Calu3 (cell line): ENCODE measurements at regions not wholly inside any gene's neighbourhood (a gene's known extent, or its start where the extent isn't known, plus 50 kb on each side); places are given as distances from the start of the nearest gene placed in this dataset.

ENCODE experiments used
- BruUV-seq: library from RNA; stranded (reverse); fragments of 400-500 nt; replicated peaks from 2 replicates; lab custom pipeline; 2021; lab: Mats Ljungman, UMichigan
- CTCF ChIA-PET: fragments of 300-600 bp; sonication (Branson Sonifier 250); formaldehyde crosslinking; loops from one replicate; lab custom pipeline; 2022; ENCODE audit warnings: antibody characterized with exemption; lab: Charles Lee
- DNase-seq: peaks from one replicate; pipeline ENCODE4 v3.0.0; 2022
- H3K27ac Mint-ChIP-seq: one replicate; pipeline ENCODE4 v1.8.0; 2022; ENCODE audit warnings: mixed read lengths; ENCODE audit not compliant: unreplicated experiment
- H3K27me3 Mint-ChIP-seq: one replicate; pipeline ENCODE4 v1.8.0; 2022; ENCODE audit warnings: mixed read lengths; ENCODE audit not compliant: unreplicated experiment
- H3K36me3 Mint-ChIP-seq: one replicate; pipeline ENCODE4 v1.8.0; 2022; ENCODE audit warnings: mild to moderate bottlenecking, moderate library complexity, mixed read lengths; ENCODE audit not compliant: insufficient read depth, unreplicated experiment
- H3K4me1 Mint-ChIP-seq: one replicate; pipeline ENCODE4 v1.8.0; 2022; ENCODE audit warnings: mild to moderate bottlenecking, low read depth, mixed read lengths; ENCODE audit not compliant: unreplicated experiment
- H3K4me3 Mint-ChIP-seq: one replicate; pipeline ENCODE4 v1.8.0; 2022; ENCODE audit warnings: mild to moderate bottlenecking, low read depth, moderate library complexity, mixed read lengths; ENCODE audit not compliant: unreplicated experiment
- H3K9me3 Mint-ChIP-seq: one replicate; pipeline ENCODE4 v1.8.0; 2022; ENCODE audit warnings: low read depth, mixed read lengths; ENCODE audit not compliant: unreplicated experiment
- intact Hi-C: fragments of 100-400 bp; cut with micrococcal nuclease; formaldehyde crosslinking; loops from one replicate; pipeline ENCODE4 v1.10.0; 2022; ENCODE audit not compliant: unreplicated experiment
- TF ChIP-seq, protein P1 (sequence below): fragments of 200-600 bp; IDR thresholded peaks from one replicate; pipeline ENCODE4 v1.8.0; 2022; ENCODE audit warnings: antibody characterized with exemption; ENCODE audit not compliant: unreplicated experiment

DNA sequence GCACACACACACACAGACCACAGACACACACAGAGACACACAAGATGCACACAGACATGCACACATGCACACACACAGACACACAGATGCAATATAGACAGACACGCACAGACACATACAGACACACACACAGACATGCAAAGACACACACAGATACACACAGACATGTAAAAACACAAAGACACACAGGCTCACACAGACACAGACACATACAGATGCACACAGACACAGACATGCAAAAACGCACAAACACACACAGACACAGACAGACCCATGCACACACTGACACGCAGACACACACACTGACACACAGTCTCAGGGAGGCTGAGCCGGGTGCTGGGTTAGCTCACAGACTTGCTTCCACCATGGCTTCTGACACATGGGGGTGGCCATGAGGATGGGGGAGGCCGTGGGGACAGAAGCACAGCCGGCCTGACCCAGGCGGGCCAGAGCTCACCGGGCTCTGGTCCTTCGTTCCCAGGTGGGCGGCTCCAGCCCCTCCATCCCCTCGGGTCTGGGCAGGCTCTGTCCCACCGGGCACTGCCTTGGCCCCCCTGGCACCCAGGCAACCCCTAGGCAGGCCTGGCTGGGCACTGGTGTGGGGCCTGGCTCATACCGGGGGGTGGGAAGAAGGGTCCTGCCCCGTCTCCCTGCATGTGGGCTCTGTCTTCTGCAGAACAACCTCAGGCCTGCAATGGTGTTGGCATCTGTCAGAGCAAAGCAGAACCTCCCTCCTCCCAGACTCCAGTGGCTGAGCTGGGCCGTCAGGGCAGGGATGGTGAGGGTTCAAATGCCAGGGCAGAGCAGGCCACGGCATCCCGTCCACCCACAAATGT is 1489.5 kb downstream of the BRD1 start:
- H3K36me3 Mint-ChIP-seq: no peaks in the 10 kb centered on the region
- H3K27ac Mint-ChIP-seq: no peak overlapping the region
- no TSS peak for BruUV-seq
- H3K9me3 Mint-ChIP-seq: peaks cover 16% of the 10 kb centered on the region
- CTCF ChIA-PET: no interaction called here
- intact Hi-C loops: no loop called here
- H3K4me3 Mint-ChIP-seq: no peak overlapping the region
- H3K27me3 Mint-ChIP-seq: no peaks in the 10 kb centered on the region
- DNase-seq: no peak
- TF ChIP-seq, protein P1, sequence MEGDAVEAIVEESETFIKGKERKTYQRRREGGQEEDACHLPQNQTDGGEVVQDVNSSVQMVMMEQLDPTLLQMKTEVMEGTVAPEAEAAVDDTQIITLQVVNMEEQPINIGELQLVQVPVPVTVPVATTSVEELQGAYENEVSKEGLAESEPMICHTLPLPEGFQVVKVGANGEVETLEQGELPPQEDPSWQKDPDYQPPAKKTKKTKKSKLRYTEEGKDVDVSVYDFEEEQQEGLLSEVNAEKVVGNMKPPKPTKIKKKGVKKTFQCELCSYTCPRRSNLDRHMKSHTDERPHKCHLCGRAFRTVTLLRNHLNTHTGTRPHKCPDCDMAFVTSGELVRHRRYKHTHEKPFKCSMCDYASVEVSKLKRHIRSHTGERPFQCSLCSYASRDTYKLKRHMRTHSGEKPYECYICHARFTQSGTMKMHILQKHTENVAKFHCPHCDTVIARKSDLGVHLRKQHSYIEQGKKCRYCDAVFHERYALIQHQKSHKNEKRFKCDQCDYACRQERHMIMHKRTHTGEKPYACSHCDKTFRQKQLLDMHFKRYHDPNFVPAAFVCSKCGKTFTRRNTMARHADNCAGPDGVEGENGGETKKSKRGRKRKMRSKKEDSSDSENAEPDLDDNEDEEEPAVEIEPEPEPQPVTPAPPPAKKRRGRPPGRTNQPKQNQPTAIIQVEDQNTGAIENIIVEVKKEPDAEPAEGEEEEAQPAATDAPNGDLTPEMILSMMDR: no peak
- no peaks in the 10 kb centered on the region for H3K4me1 Mint-ChIP-seq

DNA sequence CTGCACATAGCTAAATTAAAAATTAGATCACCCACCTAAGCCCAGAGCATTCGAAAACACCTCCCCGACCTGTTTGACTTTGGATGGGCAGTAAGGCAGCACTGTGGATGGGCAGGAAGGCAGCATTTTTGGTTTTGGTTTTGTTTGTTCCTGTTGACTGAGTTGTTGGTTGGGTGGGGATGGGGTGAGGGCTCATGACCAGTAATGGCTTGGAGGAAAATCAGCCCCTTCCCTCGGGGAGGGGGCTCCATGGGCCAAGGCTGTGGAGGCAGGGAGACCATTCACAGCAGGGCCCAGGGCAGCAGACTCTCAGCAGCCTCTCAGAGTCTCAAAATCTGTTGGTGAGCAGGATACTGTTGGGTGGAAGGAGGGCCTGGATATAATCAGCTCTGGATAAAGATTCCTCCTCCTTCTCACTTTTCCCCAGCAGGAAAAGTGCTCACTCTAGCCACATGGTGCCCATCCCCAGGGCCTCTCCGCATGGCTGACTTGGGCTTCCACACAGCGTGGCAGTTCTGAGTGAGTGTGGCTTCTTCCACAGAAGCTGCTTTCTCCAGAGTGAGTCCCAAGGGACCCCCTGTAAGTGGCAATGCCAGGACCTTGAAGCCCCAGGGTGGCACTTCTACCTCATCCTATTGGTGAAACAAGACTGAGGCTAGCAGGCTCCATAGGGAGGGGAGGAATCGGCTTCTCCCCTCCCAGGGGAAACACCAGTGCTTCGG is 1491.2 kb downstream of the BRD1 start:
- intact Hi-C loops: no loop called here
- no peaks in the 10 kb centered on the region for H3K36me3 Mint-ChIP-seq
- TF ChIP-seq, protein P1: no peak
- CTCF ChIA-PET: no interaction called here
- H3K4me1 Mint-ChIP-seq: no peaks in the 10 kb centered on the region
- peaks cover 22% of the 10 kb centered on the region for H3K9me3 Mint-ChIP-seq
- BruUV-seq: no TSS peak
- H3K4me3 Mint-ChIP-seq: no peak overlapping the region
- no peaks in the 10 kb centered on the region for H3K27me3 Mint-ChIP-seq
- no peak for DNase-seq
- no peak overlapping the region for H3K27ac Mint-ChIP-seq

DNA sequence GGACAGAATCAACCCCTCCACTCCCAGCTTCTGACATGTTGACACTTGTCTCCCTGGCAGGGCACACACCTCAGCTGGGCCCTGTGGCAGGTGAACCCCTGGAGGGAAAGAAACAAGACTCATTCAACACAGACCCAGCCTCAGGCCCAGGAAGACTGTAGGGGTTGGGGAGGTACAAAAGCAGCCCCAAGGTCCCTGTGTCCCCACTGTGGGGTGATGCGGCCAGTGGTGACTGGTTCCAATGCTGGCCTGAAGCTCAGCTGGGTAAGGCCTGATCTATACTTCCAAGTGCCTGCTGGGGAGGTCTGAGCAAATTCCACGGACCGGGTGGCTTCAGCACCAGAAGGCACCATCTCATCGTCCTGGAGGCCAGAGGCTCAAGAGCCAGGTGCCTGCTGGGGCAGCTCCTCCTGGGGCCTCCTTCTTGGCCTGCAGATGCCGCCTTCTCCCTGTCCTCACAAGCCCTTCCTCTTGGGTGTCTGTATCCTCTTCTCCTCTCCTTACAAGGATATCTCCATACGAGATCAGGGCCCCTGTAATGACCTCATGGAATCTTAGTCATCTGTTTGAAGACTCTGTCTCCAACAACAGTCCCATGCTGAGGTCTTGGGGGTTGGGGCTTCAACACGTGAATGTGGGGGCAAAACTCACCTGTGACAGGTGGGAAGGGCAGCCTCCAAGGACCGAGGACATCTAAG is 1492.1 kb downstream of the BRD1 start:
- TF ChIP-seq, protein P1: no peak
- no peaks in the 10 kb centered on the region for H3K4me1 Mint-ChIP-seq
- intact Hi-C loops: no loop called here
- H3K27ac Mint-ChIP-seq: no peak overlapping the region
- CTCF ChIA-PET: no interaction called here
- no TSS peak for BruUV-seq
- H3K9me3 Mint-ChIP-seq: peaks cover 27% of the 10 kb centered on the region
- no peaks in the 10 kb centered on the region for H3K27me3 Mint-ChIP-seq
- DNase-seq: no peak
- no peak overlapping the region for H3K4me3 Mint-ChIP-seq
- no peaks in the 10 kb centered on the region for H3K36me3 Mint-ChIP-seq

DNA sequence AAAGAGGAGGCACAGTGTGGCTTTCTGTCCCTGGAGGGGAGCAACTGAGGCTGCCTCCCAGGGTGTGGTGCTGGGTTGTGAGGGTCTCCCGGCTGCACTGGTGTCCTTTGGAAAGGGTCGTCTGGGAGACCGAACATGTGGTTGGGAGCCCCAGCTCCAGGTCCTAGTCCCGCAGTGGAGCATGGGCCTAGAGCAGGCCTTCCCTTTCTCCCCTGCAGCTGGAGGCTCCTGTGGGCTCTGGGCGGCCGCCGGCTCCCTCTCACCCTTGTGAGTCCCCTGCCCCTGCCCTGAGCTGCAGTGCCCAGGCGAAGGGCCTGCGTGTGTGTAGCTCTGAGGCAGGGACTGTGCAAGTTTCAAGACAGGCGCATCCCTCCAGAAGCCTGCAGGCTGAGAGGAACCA is 1492.7 kb downstream of the BRD1 start:
- Mint-ChIP-seq H3K27me3 (no peaks in the 10 kb centered on the region), H3K9me3 (peaks cover 27% of the 10 kb centered on the region), H3K36me3 (no peaks in the 10 kb centered on the region), H3K4me3 (no peak overlapping the region), H3K27ac (no peak overlapping the region), H3K4me1 (no peaks in the 10 kb centered on the region)
- TF ChIP-seq, protein P1: no peak
- CTCF ChIA-PET: no interaction called here
- intact Hi-C loops: no loop called here
- BruUV-seq: no TSS peak
- no peak for DNase-seq
